ENCODE measurements at regions not wholly inside any gene's neighbourhood (a gene's known extent, or its start where the extent isn't known, plus 50 kb on each side); places are given as distances from the start of the nearest gene placed in this dataset.
"Not testable (repeated sequence)": the region's sequence is repeated elsewhere in the genome, so short reads cannot be mapped to it uniquely, and the experiment has no call there.

DNA sequence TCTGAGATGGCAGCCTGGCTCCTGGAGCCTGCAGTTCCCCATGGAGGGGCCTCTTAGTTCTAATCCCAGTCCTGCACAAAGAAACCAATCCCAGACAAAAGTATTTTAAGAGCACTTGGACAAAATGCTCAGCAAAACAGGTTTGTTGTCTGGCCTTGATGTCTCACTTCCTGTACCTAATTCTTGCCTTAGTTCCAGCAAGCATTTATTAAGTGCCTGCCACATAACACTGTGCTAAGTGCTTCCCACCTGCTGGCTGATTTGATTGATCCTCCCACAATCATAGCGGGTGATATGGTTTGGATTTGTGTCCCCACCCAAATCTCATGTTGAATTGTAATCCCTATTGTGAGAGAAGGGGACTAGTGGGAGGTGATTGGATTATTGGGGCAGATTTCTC lies 65.7 kb upstream of the HABP2 start:
- TF ChIP-seq, protein P1, sequence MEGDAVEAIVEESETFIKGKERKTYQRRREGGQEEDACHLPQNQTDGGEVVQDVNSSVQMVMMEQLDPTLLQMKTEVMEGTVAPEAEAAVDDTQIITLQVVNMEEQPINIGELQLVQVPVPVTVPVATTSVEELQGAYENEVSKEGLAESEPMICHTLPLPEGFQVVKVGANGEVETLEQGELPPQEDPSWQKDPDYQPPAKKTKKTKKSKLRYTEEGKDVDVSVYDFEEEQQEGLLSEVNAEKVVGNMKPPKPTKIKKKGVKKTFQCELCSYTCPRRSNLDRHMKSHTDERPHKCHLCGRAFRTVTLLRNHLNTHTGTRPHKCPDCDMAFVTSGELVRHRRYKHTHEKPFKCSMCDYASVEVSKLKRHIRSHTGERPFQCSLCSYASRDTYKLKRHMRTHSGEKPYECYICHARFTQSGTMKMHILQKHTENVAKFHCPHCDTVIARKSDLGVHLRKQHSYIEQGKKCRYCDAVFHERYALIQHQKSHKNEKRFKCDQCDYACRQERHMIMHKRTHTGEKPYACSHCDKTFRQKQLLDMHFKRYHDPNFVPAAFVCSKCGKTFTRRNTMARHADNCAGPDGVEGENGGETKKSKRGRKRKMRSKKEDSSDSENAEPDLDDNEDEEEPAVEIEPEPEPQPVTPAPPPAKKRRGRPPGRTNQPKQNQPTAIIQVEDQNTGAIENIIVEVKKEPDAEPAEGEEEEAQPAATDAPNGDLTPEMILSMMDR (IDR thresholded peaks at IDR 0.05; ENCODE audit: unreplicated experiment) = no peak
- no peaks in the 10 kb centered on the region for H3K27me3 Mint-ChIP-seq (ENCODE audit: unreplicated experiment)
- H3K36me3 Mint-ChIP-seq (ENCODE audit: low read depth, unreplicated experiment) = no peaks in the 10 kb centered on the region
- no peaks in the 10 kb centered on the region for H3K4me1 Mint-ChIP-seq (ENCODE audit: unreplicated experiment)
- H3K27ac Mint-ChIP-seq (ENCODE audit: unreplicated experiment) = no peak overlapping the region
- DNase-seq (ENCODE audit: low spot score) = no peak
- H3K4me3 Mint-ChIP-seq (ENCODE audit: unreplicated experiment) = no peak overlapping the region
- no peaks in the 10 kb centered on the region for H3K9me3 Mint-ChIP-seq (ENCODE audit: unreplicated experiment)

DNA sequence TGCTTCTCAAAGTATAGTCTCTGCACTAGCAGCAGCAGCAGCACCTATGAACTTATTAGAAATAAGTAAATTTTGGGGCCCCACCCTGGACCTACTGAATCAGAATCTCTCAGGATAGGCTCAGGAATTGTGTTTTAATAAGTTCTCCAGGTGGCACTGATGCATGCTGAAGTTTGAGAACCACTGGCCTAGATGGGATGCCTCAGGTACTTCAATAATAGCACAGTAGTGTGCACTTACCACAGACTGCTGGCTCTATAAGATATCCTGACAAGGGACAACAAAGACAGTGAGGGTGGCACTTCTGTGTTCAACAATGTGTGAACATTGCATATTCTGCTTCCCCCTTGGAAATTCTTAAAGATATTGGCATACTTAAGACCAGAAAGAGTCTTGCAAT lies 64.7 kb upstream of the HABP2 start:
- H3K4me1 Mint-ChIP-seq (ENCODE audit: unreplicated experiment) = no peaks in the 10 kb centered on the region
- no peak overlapping the region for H3K4me3 Mint-ChIP-seq (ENCODE audit: unreplicated experiment)
- H3K9me3 Mint-ChIP-seq (ENCODE audit: unreplicated experiment) = no peaks in the 10 kb centered on the region
- H3K36me3 Mint-ChIP-seq (ENCODE audit: low read depth, unreplicated experiment) = no peaks in the 10 kb centered on the region
- TF ChIP-seq, protein P1 (IDR thresholded peaks at IDR 0.05; ENCODE audit: unreplicated experiment) = no peak
- no peaks in the 10 kb centered on the region for H3K27me3 Mint-ChIP-seq (ENCODE audit: unreplicated experiment)
- no peak for DNase-seq (ENCODE audit: low spot score)
- H3K27ac Mint-ChIP-seq (ENCODE audit: unreplicated experiment) = no peak overlapping the region

GRCh38 chr10:113489522-113489921 lies 63.3 kb upstream of the HABP2 start:
- not testable (repeated sequence) for H3K9me3 Mint-ChIP-seq (ENCODE audit: unreplicated experiment); H3K27ac Mint-ChIP-seq (ENCODE audit: unreplicated experiment); H3K4me3 Mint-ChIP-seq (ENCODE audit: unreplicated experiment); H3K27me3 Mint-ChIP-seq (ENCODE audit: unreplicated experiment); DNase-seq (ENCODE audit: low spot score); H3K4me1 Mint-ChIP-seq (ENCODE audit: unreplicated experiment); H3K36me3 Mint-ChIP-seq (ENCODE audit: low read depth, unreplicated experiment)

GRCh38 chr10:113491967-113492565 lies 60.8 kb upstream of the HABP2 start:
- DNase-seq (ENCODE audit: low spot score) = no peak
- Mint-ChIP-seq H3K27me3 (ENCODE audit: unreplicated experiment) (peaks cover 3% of the 10 kb centered on the region), H3K9me3 (ENCODE audit: unreplicated experiment) (no peaks in the 10 kb centered on the region), H3K27ac (ENCODE audit: unreplicated experiment) (no peak overlapping the region), H3K36me3 (ENCODE audit: low read depth, unreplicated experiment) (no peaks in the 10 kb centered on the region), H3K4me1 (ENCODE audit: unreplicated experiment) (no peaks in the 10 kb centered on the region), H3K4me3 (ENCODE audit: unreplicated experiment) (no peak overlapping the region)
- TF ChIP-seq, protein P1 (IDR thresholded peaks at IDR 0.05; ENCODE audit: unreplicated experiment) = no peak

- TF ChIP-seq, protein P1 (IDR thresholded peaks at IDR 0.05; ENCODE audit: unreplicated experiment) = no peak
- H3K9me3 Mint-ChIP-seq (ENCODE audit: unreplicated experiment) = no peaks in the 10 kb centered on the region
- no peaks in the 10 kb centered on the region for H3K36me3 Mint-ChIP-seq (ENCODE audit: low read depth, unreplicated experiment)
- DNase-seq (ENCODE audit: low spot score) = no peak
- no peak overlapping the region for H3K4me3 Mint-ChIP-seq (ENCODE audit: unreplicated experiment)
- H3K27ac Mint-ChIP-seq (ENCODE audit: unreplicated experiment) = no peak overlapping the region
- peaks cover 3% of the 10 kb centered on the region for H3K27me3 Mint-ChIP-seq (ENCODE audit: unreplicated experiment)
- no peaks in the 10 kb centered on the region for H3K4me1 Mint-ChIP-seq (ENCODE audit: unreplicated experiment)
These were observed 59.7 kb upstream of the HABP2 start for GRCh38 chr10:113493195-113493594.
